Karpas-422 (cell line): ENCODE measurements at regions not wholly inside any gene's neighbourhood (a gene's known extent, or its start where the extent isn't known, plus 50 kb on each side); places are given as distances from the start of the nearest gene placed in this dataset.

Experiments used
- DNase-seq: peaks from one replicate; pipeline ENCODE4 v3.0.0-alpha.2; 2015
- H2AFZ ChIP-seq: fragments of 200-600 bp; sonication (generic); 2 replicates; pipeline ENCODE4 v1.6.1; 2014; ENCODE audit warnings: antibody characterized with exemption, low read length, mixed read lengths
- H3K27ac ChIP-seq: fragments of 200-600 bp; sonication (generic); 2 replicates; pipeline ENCODE4 v1.5.1; 2014; ENCODE audit warnings: mild to moderate bottlenecking, low read length, moderate library complexity
- H3K27me3 ChIP-seq: fragments of 200-600 bp; sonication (generic); 2 replicates; pipeline ENCODE4 v1.6.1; 2014; ENCODE audit warnings: low read length, mixed read lengths
- H3K36me3 ChIP-seq: fragments of 200-600 bp; sonication (generic); 2 replicates; pipeline ENCODE4 v1.6.1; 2014; ENCODE audit warnings: low read length, mixed read lengths; ENCODE audit not compliant: insufficient read depth
- H3K4me1 ChIP-seq: fragments of 200-600 bp; sonication (generic); 2 replicates; pipeline ENCODE4 v1.6.1; 2014; ENCODE audit warnings: mild to moderate bottlenecking, low read length, mixed read lengths
- H3K4me2 ChIP-seq: fragments of 200-600 bp; sonication (generic); 2 replicates; pipeline ENCODE4 v1.6.1; 2014; ENCODE audit warnings: low read length, low read depth, mild to moderate bottlenecking; ENCODE audit not compliant: poor library complexity, severe bottlenecking
- H3K4me3 ChIP-seq: fragments of 200-600 bp; sonication (generic); 2 replicates; pipeline ENCODE4 v1.5.1; 2014; ENCODE audit warnings: mild to moderate bottlenecking, antibody characterized with exemption, low read length, mixed read lengths
- H3K79me2 ChIP-seq: fragments of 200-600 bp; sonication (generic); 2 replicates; pipeline ENCODE4 v1.6.1; 2014; ENCODE audit warnings: mild to moderate bottlenecking, low read length, mixed read lengths
- H3K9ac ChIP-seq: fragments of 200-600 bp; sonication (generic); 2 replicates; pipeline ENCODE4 v1.6.0; 2014; ENCODE audit warnings: low read length
- H3K9me2 ChIP-seq: fragments of 200-600 bp; sonication (generic), shearing (Covaris generic); replicated peaks from 2 replicates; pipeline ENCODE4 v1.6.0; 2014; ENCODE audit warnings: mild to moderate bottlenecking, low read length, moderate library complexity; ENCODE audit not compliant: insufficient read depth
- H3K9me3 ChIP-seq: fragments of 300-700, 200-600 bp; sonication (generic); 2 replicates; pipeline ENCODE4 v1.6.1; 2014; ENCODE audit warnings: low read length, mixed read lengths
- H4K20me1 ChIP-seq: fragments of 200-600 bp; sonication (generic); 2 replicates; pipeline ENCODE4 v1.6.1; 2014; ENCODE audit warnings: mild to moderate bottlenecking, antibody characterized with exemption, low read length, low read depth; ENCODE audit not compliant: insufficient read depth

DNA sequence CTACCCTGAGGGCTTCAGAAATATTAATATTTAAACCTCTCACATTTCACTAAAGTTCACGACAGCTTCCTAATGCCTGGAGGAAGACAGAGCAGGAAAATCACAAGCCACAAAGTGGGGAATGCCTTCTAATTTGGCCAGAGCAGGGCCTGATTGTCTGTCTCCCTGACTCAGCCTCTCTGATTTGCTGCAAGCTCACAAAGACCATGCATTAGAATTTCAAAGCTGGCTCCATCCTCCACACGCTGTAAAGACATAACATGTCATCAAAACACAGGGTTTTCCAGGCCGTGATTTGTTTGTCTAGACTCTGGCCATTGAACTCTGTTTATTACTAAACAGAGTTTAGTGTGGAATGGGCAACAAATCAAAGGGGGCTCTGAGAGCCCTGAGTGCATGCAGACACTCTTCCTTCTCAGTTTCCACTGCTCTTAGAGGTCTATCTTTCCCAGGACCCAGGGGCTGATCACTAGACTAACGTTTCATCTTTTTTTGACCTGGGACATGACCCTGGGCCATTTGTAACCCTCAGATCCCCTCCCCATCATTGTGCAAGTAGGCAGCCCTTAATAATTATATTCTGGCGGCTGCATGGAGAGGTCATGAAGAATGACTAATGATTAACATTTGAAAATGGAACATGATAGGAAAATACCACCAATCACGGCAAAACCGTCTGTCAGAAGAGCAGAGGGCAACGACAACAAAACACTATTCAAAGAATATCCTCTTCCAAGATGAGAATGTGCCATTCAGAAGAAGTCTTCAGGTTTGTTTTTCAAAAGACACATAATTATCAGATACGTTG lies 140.2 kb downstream of the ENC1 start:
- Histone ChIP-seq H3K9me2 (no peaks in the 10 kb centered on the region), H4K20me1 (no peaks in the 10 kb centered on the region), H3K9me3 (no peaks in the 10 kb centered on the region), H3K27me3 (no peaks in the 10 kb centered on the region), H3K79me2 (no peaks in the 10 kb centered on the region), H3K4me3 (no peak overlapping the region), H3K4me1 (no peaks in the 10 kb centered on the region), H3K4me2 (no peak overlapping the region), H3K27ac (no peak overlapping the region), H2AFZ (no peak overlapping the region), H3K9ac (no peak overlapping the region), H3K36me3 (no peaks in the 10 kb centered on the region)
- DNase-seq = no peak

- H3K9ac ChIP-seq = no peak overlapping the region
Observed at GRCh38 chr5:74499256-74500050, 141.1 kb downstream of the ENC1 start.

GRCh38 chr5:74497706-74498105 lies 142.8 kb downstream of the ENC1 start:
- H3K36me3 ChIP-seq = no peaks in the 10 kb centered on the region
- H4K20me1 ChIP-seq = no peaks in the 10 kb centered on the region
- H3K79me2 ChIP-seq = no peaks in the 10 kb centered on the region
- no peaks in the 10 kb centered on the region for H3K4me1 ChIP-seq
- H3K9me3 ChIP-seq = no peaks in the 10 kb centered on the region
- DNase-seq = no peak
- no peak overlapping the region for H3K27ac ChIP-seq
- H3K9me2 ChIP-seq = no peaks in the 10 kb centered on the region
- H3K27me3 ChIP-seq = no peaks in the 10 kb centered on the region
- no peak overlapping the region for H3K4me2 ChIP-seq
- H2AFZ ChIP-seq = no peak overlapping the region
- H3K9ac ChIP-seq = no peak overlapping the region
- H3K4me3 ChIP-seq = no peak overlapping the region

More at GRCh38 chr5:74499256-74500050, 141.1 kb downstream of the ENC1 start:
- H3K27ac ChIP-seq = no peak overlapping the region
- no peak overlapping the region for H3K4me3 ChIP-seq
- no peak overlapping the region for H3K4me2 ChIP-seq
- no peak overlapping the region for H2AFZ ChIP-seq
- H3K9me2 ChIP-seq = no peaks in the 10 kb centered on the region
- H3K27me3 ChIP-seq = no peaks in the 10 kb centered on the region
- no peaks in the 10 kb centered on the region for H3K9me3 ChIP-seq
- no peaks in the 10 kb centered on the region for H3K4me1 ChIP-seq
- no peaks in the 10 kb centered on the region for H4K20me1 ChIP-seq
- no peaks in the 10 kb centered on the region for H3K36me3 ChIP-seq
- H3K79me2 ChIP-seq = no peaks in the 10 kb centered on the region
- DNase-seq = no peak

DNA sequence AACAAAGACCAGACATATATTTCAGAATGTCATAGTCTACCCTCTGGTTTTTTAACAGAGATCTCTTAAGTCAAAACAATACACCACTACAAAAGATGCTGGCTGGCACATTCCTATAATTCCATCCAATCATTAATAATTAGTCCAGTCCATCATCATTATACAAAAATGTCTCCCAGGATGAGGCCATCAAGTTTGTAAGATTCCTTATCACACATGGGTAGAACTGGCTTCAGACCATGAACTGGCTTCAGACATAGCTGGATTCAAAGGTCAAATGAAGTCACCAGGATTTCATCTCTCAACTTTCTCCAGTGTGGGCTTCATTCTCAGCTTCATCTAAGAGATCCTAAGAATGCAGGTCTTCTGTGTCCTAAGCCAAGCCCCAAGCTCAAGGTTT lies 147.1 kb downstream of the ENC1 start:
- no peak overlapping the region for H3K4me2 ChIP-seq
- H3K4me1 ChIP-seq = peaks cover 26% of the 10 kb centered on the region
- no peaks in the 10 kb centered on the region for H3K9me3 ChIP-seq
- H3K27ac ChIP-seq = no peak overlapping the region
- no peaks in the 10 kb centered on the region for H3K9me2 ChIP-seq
- H4K20me1 ChIP-seq = no peaks in the 10 kb centered on the region
- no peak for DNase-seq
- H3K36me3 ChIP-seq = no peaks in the 10 kb centered on the region
- H3K9ac ChIP-seq = no peak overlapping the region
- H3K4me3 ChIP-seq = no peak overlapping the region
- H2AFZ ChIP-seq = no peak overlapping the region
- no peaks in the 10 kb centered on the region for H3K79me2 ChIP-seq
- H3K27me3 ChIP-seq = no peaks in the 10 kb centered on the region

DNA sequence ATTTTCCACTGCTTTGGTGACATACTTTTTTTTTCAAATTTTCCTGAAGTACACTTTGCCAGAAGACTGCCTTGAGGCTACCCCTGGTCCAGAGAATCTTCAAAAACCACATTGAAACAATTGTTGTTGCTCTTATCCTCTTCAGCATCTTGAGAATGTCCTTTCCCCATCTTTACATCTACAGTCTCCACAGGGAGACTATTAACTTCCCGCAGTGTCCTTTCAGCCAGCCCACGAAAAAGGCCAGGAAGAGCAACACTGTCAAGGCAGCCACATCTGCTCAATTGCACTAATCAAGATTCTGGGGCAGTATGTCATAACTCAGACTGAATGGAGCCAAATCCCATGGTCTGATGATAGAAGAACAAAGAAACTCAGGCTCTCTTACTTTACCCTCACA lies 148.3 kb downstream of the ENC1 start:
- Histone ChIP-seq H3K4me3 (no peak overlapping the region), H3K4me1 (peaks cover 26% of the 10 kb centered on the region), H2AFZ (no peak overlapping the region), H3K27me3 (no peaks in the 10 kb centered on the region), H3K9me2 (no peaks in the 10 kb centered on the region), H3K79me2 (no peaks in the 10 kb centered on the region), H3K36me3 (no peaks in the 10 kb centered on the region), H3K27ac (no peak overlapping the region), H4K20me1 (no peaks in the 10 kb centered on the region), H3K4me2 (no peak overlapping the region), H3K9ac (no peak overlapping the region), H3K9me3 (no peaks in the 10 kb centered on the region)
- no peak for DNase-seq

GRCh38 chr5:74491586-74491985 lies 148.9 kb downstream of the ENC1 start:
- Histone ChIP-seq H3K27me3 (no peaks in the 10 kb centered on the region), H3K36me3 (no peaks in the 10 kb centered on the region), H3K27ac (peak overlapping the region; percentile 78; the same call in 1 of the 2 replicates), H3K4me1 (peaks cover 26% of the 10 kb centered on the region), H3K79me2 (no peaks in the 10 kb centered on the region), H3K9ac (peak overlapping the region; percentile 44; the same call in 1 of the 2 replicates), H3K9me2 (no peaks in the 10 kb centered on the region), H4K20me1 (no peaks in the 10 kb centered on the region), H3K9me3 (no peaks in the 10 kb centered on the region), H2AFZ (peak overlapping the region; percentile 78; the same call in 1 of the 2 replicates), H3K4me2 (peak overlapping the region; percentile 58), H3K4me3 (no peak overlapping the region)
- peak; percentile 47 for DNase-seq

DNA sequence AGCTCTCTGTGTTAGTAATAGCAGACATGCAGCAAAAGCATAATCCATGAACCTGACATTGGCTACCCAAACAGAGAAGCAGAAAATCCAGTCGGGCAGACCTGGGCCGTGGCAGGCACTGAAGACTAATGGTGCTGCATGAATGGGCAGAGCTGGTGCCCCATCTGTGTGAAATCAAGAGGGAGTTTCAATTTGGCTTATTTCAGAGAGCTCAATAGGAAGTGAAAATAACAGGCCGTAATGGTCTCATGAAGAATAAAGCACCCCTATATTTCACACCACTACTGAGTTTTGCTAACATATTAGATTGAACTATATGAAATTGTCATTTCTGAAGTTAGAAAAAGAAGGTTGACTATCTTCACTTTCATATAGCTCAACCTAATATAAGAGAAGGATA lies 149.7 kb downstream of the ENC1 start:
- Histone ChIP-seq H3K4me1 (peaks cover 26% of the 10 kb centered on the region), H2AFZ (peak overlapping the region; percentile 78), H3K4me2 (peak overlapping the region; percentile 58), H4K20me1 (no peaks in the 10 kb centered on the region), H3K9me3 (no peaks in the 10 kb centered on the region), H3K27ac (peak overlapping the region; percentile 78), H3K27me3 (no peaks in the 10 kb centered on the region), H3K79me2 (no peaks in the 10 kb centered on the region), H3K36me3 (no peaks in the 10 kb centered on the region), H3K9me2 (no peaks in the 10 kb centered on the region), H3K4me3 (peak overlapping the region; percentile 36), H3K9ac (peak overlapping the region; percentile 44)
- DNase-seq = peak; percentile 87

GRCh38 chr5:74482990-74483389 lies 157.5 kb downstream of the ENC1 start:
- Histone ChIP-seq H4K20me1 (no peaks in the 10 kb centered on the region), H3K9ac (no peak overlapping the region), H3K36me3 (no peaks in the 10 kb centered on the region), H3K9me3 (no peaks in the 10 kb centered on the region), H3K4me2 (no peak overlapping the region), H3K9me2 (no peaks in the 10 kb centered on the region), H3K27me3 (no peaks in the 10 kb centered on the region), H3K4me3 (no peak overlapping the region), H3K4me1 (no peaks in the 10 kb centered on the region; the same call in 1 of the 2 replicates), H3K27ac (no peak overlapping the region), H2AFZ (no peak overlapping the region), H3K79me2 (no peaks in the 10 kb centered on the region)
- no peak for DNase-seq
